Head of caudate nucleus (tissue), 42 donors: ENCODE measurements at regions not wholly inside any gene's neighbourhood (a gene's known extent, or its start where the extent isn't known, plus 50 kb on each side); places are given as distances from the start of the nearest gene placed in this dataset.

Experiments
- DNase-seq, 42 donors: peaks; one replicate each; pipeline versions ENCODE4 v3.0.0 to v3.0.0-alpha.2; 2020 to 2021; ENCODE audit warnings: mixed read lengths in 7 of 42
- intact Hi-C: fragments of 100-400 bp; cut with DNase I; formaldehyde crosslinking; loops from one replicate; pipeline ENCODE4 v1.15.0; 2022

- no peak for DNase-seq
- intact Hi-C loops: no loop called here
Observed at GRCh38 chr4:180581061-180581460, 1662.1 kb upstream of the TENM3 start.

- no peak for DNase-seq
- intact Hi-C loops: no loop called here
Observed at GRCh38 chr4:180587379-180587778, 1655.8 kb upstream of the TENM3 start.

- DNase-seq: no peak
- intact Hi-C loops: no loop called here
Observed at GRCh38 chr4:180589575-180589974, 1653.6 kb upstream of the TENM3 start.

GRCh38 chr4:180596888-180597483 lies 1646.2 kb upstream of the TENM3 start:
- intact Hi-C loops: no loop called here
- no peak for DNase-seq

- no peak for DNase-seq
- intact Hi-C loops: no loop called here
Observed at GRCh38 chr4:180598281-180598680, 1644.9 kb upstream of the TENM3 start.

- no peak for DNase-seq
- intact Hi-C loops: no loop called here
Observed at GRCh38 chr4:180603791-180604190, 1639.4 kb upstream of the TENM3 start.

- DNase-seq: no peak
- intact Hi-C loops: no loop called here
Observed at GRCh38 chr4:180610324-180610723, 1632.9 kb upstream of the TENM3 start.

- intact Hi-C loops: no loop called here
Observed at GRCh38 chr4:180615746-180616145, 1627.5 kb upstream of the TENM3 start.

GRCh38 chr4:180617196-180617595 lies 1626.0 kb upstream of the TENM3 start:
- intact Hi-C loops: no loop called here
- no peak for DNase-seq

More at GRCh38 chr4:180615746-180616145, 1627.5 kb upstream of the TENM3 start:
- no peak for DNase-seq

- intact Hi-C loops: no loop called here
Observed at GRCh38 chr4:180618396-180618795, 1624.8 kb upstream of the TENM3 start.

GRCh38 chr4:180619440-180619839 lies 1623.8 kb upstream of the TENM3 start:
- intact Hi-C loops: no loop called here

More at GRCh38 chr4:180618396-180618795, 1624.8 kb upstream of the TENM3 start:
- no peak for DNase-seq

GRCh38 chr4:180622254-180622653 lies 1620.9 kb upstream of the TENM3 start:
- no peak for DNase-seq
- intact Hi-C loops: no loop called here

More at GRCh38 chr4:180619440-180619839, 1623.8 kb upstream of the TENM3 start:
- DNase-seq: no peak

GRCh38 chr4:180625653-180626052 lies 1617.5 kb upstream of the TENM3 start:
- intact Hi-C loops: no loop called here
- no peak for DNase-seq

- intact Hi-C loops: no loop called here
- DNase-seq: no peak
Observed at GRCh38 chr4:180630012-180630665, 1613.1 kb upstream of the TENM3 start.

- intact Hi-C loops: no loop called here
- DNase-seq: no peak
Observed at GRCh38 chr4:180634306-180634705, 1608.9 kb upstream of the TENM3 start.

GRCh38 chr4:180635281-180635680 lies 1607.9 kb upstream of the TENM3 start:
- no peak for DNase-seq
- intact Hi-C loops: no loop called here

- DNase-seq: no peak
- intact Hi-C loops: no loop called here
Observed at GRCh38 chr4:180636696-180637404, 1606.4 kb upstream of the TENM3 start.

- intact Hi-C loops: no loop called here
- no peak for DNase-seq
Observed at GRCh38 chr4:180637616-180638015, 1605.6 kb upstream of the TENM3 start.

- intact Hi-C loops: no loop called here
- DNase-seq: no peak
Observed at GRCh38 chr4:180640193-180640592, 1603.0 kb upstream of the TENM3 start.

GRCh38 chr4:180641495-180641894 lies 1601.7 kb upstream of the TENM3 start:
- intact Hi-C loops: no loop called here
- DNase-seq: peak in 1 of 42 donors; percentile 18
